Fibroblast of lung (primary cell): ENCODE measurements at regions not wholly inside any gene's neighbourhood (a gene's known extent, or its start where the extent isn't known, plus 50 kb on each side); places are given as distances from the start of the nearest gene placed in this dataset.

Experiments
- CTCF ChIP-seq, 2 donors: IDR thresholded peaks in 1 of 2; conservative IDR thresholded peaks in 1 of 2; 1 replicate in 1 of 2; 2 replicates in 1 of 2; pipeline ENCODE4 v1.5.1; 2011 to 2012; ENCODE audit warnings: low read length in 2 of 2, control low read depth in 1 of 2, inconsistent platforms in 1 of 2, low read depth in 1 of 2, mild to moderate bottlenecking in 1 of 2
- EZH2 ChIP-seq: IDR thresholded peaks from 2 replicates; pipeline ENCODE4 v1.5.1; 2012; ENCODE audit warnings: low read length, control low read depth, mild to moderate bottlenecking; ENCODE audit errors: missing control alignments

GRCh38 chr5:20224046-20224445 lies 236.0 kb upstream of the CDH18 start:
- TF ChIP-seq CTCF (conservative IDR thresholded peaks at IDR 0.05 in 1 of 2, IDR thresholded peaks at IDR 0.05 in 1 of 2; ENCODE audit: low read depth in 1 of 2, low read length in 2 of 2) = no peak
- TF ChIP-seq EZH2 = no peak
